ENCODE measurements at regions not wholly inside any gene's neighbourhood (a gene's known extent, or its start where the extent isn't known, plus 50 kb on each side); places are given as distances from the start of the nearest gene placed in this dataset.
"Not testable (repeated sequence)": the region's sequence is repeated elsewhere in the genome, so short reads cannot be mapped to it uniquely, and the experiment has no call there.

GRCh38 chr2:215830304-215830703 is 183.0 kb downstream of the MREG start:
- peak; percentile 65 for DNase-seq (ENCODE audit: low read depth)
- H3K36me3 ChIP-seq (ENCODE audit: control insufficient read depth, insufficient read depth, low read length, severe bottlenecking) = no peaks in the 10 kb centered on the region
- no peaks in the 10 kb centered on the region for H3K27me3 ChIP-seq (replicated peaks; ENCODE audit: control insufficient read depth, insufficient read depth, low read length)
- peaks cover 71% of the 10 kb centered on the region for H3K4me1 ChIP-seq (ENCODE audit: control insufficient read depth, insufficient read depth, low read length)
- H3K9me3 ChIP-seq (ENCODE audit: control insufficient read depth, low read length) = no peaks in the 10 kb centered on the region
- peak overlapping the region; percentile 82 for H3K9ac ChIP-seq (ENCODE audit: low read length)
- peak overlapping the region; percentile 62 for H3K4me3 ChIP-seq (ENCODE audit: low read length)

- Histone ChIP-seq H3K4me3 (ENCODE audit: low read length) (no peak overlapping the region), H3K9me3 (ENCODE audit: control insufficient read depth, low read length) (no peaks in the 10 kb centered on the region), H3K27me3 (replicated peaks; ENCODE audit: control insufficient read depth, insufficient read depth, low read length) (no peaks in the 10 kb centered on the region), H3K4me1 (ENCODE audit: control insufficient read depth, insufficient read depth, low read length) (peaks cover 71% of the 10 kb centered on the region), H3K36me3 (ENCODE audit: control insufficient read depth, insufficient read depth, low read length, severe bottlenecking) (no peaks in the 10 kb centered on the region), H3K9ac (ENCODE audit: low read length) (peak overlapping the region; percentile 82)
- DNase-seq (ENCODE audit: low read depth) = no peak
These were observed 184.1 kb downstream of the MREG start for GRCh38 chr2:215829261-215829660.

- Histone ChIP-seq H3K4me3 (ENCODE audit: low read length) (no peak overlapping the region), H3K36me3 (ENCODE audit: control insufficient read depth, insufficient read depth, low read length, severe bottlenecking) (no peaks in the 10 kb centered on the region), H3K9ac (ENCODE audit: low read length) (peak overlapping the region; percentile 61), H3K9me3 (ENCODE audit: control insufficient read depth, low read length) (no peaks in the 10 kb centered on the region), H3K27me3 (replicated peaks; ENCODE audit: control insufficient read depth, insufficient read depth, low read length) (no peaks in the 10 kb centered on the region), H3K4me1 (ENCODE audit: control insufficient read depth, insufficient read depth, low read length) (peaks cover 69% of the 10 kb centered on the region)
- DNase-seq (ENCODE audit: low read depth) = peak; percentile 77
These were observed 184.7 kb downstream of the MREG start for GRCh38 chr2:215828528-215829184.

GRCh38 chr2:215826838-215827441 is 186.4 kb downstream of the MREG start:
- H3K36me3 ChIP-seq (ENCODE audit: control insufficient read depth, insufficient read depth, low read length, severe bottlenecking) = no peaks in the 10 kb centered on the region
- peak overlapping the region; percentile 84 for H3K9ac ChIP-seq (ENCODE audit: low read length)
- peak overlapping the region; percentile 72 for H3K4me3 ChIP-seq (ENCODE audit: low read length)
- no peaks in the 10 kb centered on the region for H3K9me3 ChIP-seq (ENCODE audit: control insufficient read depth, low read length)
- H3K4me1 ChIP-seq (ENCODE audit: control insufficient read depth, insufficient read depth, low read length) = peaks cover 52% of the 10 kb centered on the region
- DNase-seq (ENCODE audit: low read depth) = peak; percentile 65
- no peaks in the 10 kb centered on the region for H3K27me3 ChIP-seq (replicated peaks; ENCODE audit: control insufficient read depth, insufficient read depth, low read length)

GRCh38 chr2:215826376-215826775 is 187.0 kb downstream of the MREG start:
- Histone ChIP-seq H3K4me3 (ENCODE audit: low read length) (peak overlapping the region; percentile 72), H3K27me3 (replicated peaks; ENCODE audit: control insufficient read depth, insufficient read depth, low read length) (no peaks in the 10 kb centered on the region), H3K9ac (ENCODE audit: low read length) (peak overlapping the region; percentile 84)

GRCh38 chr2:215825707-215826106 is 187.6 kb downstream of the MREG start:
- peak overlapping the region; percentile 54 for H3K4me3 ChIP-seq (ENCODE audit: low read length)
- peak overlapping the region; percentile 84 for H3K9ac ChIP-seq (ENCODE audit: low read length)
- H3K27me3 ChIP-seq (replicated peaks; ENCODE audit: control insufficient read depth, insufficient read depth, low read length) = no peaks in the 10 kb centered on the region
- H3K36me3 ChIP-seq (ENCODE audit: control insufficient read depth, insufficient read depth, low read length, severe bottlenecking) = no peaks in the 10 kb centered on the region
- peak; percentile 41 for DNase-seq (ENCODE audit: low read depth)
- H3K4me1 ChIP-seq (ENCODE audit: control insufficient read depth, insufficient read depth, low read length) = peaks cover 40% of the 10 kb centered on the region
- H3K9me3 ChIP-seq (ENCODE audit: control insufficient read depth, low read length) = no peaks in the 10 kb centered on the region

More at GRCh38 chr2:215826376-215826775, 187.0 kb downstream of the MREG start:
- DNase-seq (ENCODE audit: low read depth) = no peak
- Histone ChIP-seq H3K36me3 (ENCODE audit: control insufficient read depth, insufficient read depth, low read length, severe bottlenecking) (no peaks in the 10 kb centered on the region), H3K4me1 (ENCODE audit: control insufficient read depth, insufficient read depth, low read length) (peaks cover 46% of the 10 kb centered on the region), H3K9me3 (ENCODE audit: control insufficient read depth, low read length) (no peaks in the 10 kb centered on the region)

DNA sequence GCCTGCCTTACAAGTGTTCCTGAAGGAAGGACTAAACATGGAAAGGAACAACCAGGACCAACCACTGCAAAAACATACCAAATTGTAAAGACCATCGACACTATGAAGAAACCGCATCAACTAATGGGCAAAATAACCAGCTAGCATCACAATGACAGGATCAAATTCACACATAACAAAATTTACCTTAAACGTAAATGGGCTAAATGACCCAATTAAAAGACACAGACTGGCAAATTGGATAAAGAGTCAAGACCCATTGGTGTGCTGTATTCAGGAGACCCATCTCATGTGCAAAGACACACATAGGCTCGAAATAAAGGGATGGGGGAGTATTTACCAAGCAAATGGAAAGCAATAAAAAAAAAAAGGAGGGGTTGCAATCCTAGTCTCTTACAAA is 192.1 kb downstream of the MREG start:
- H3K9ac ChIP-seq (ENCODE audit: low read length); H3K9me3 ChIP-seq (ENCODE audit: control insufficient read depth, low read length); H3K36me3 ChIP-seq (ENCODE audit: control insufficient read depth, insufficient read depth, low read length, severe bottlenecking); DNase-seq (ENCODE audit: low read depth); H3K4me3 ChIP-seq (ENCODE audit: low read length); H3K27me3 ChIP-seq (replicated peaks; ENCODE audit: control insufficient read depth, insufficient read depth, low read length): not testable (repeated sequence)
- peaks cover 14% of the 10 kb centered on the region for H3K4me1 ChIP-seq (ENCODE audit: control insufficient read depth, insufficient read depth, low read length)

GRCh38 chr2:215819713-215820112 is 193.6 kb downstream of the MREG start:
- DNase-seq (ENCODE audit: low read depth); H3K27me3 ChIP-seq (replicated peaks; ENCODE audit: control insufficient read depth, insufficient read depth, low read length); H3K4me3 ChIP-seq (ENCODE audit: low read length); H3K9ac ChIP-seq (ENCODE audit: low read length); H3K9me3 ChIP-seq (ENCODE audit: control insufficient read depth, low read length); H3K36me3 ChIP-seq (ENCODE audit: control insufficient read depth, insufficient read depth, low read length, severe bottlenecking): not testable (repeated sequence)
- peaks cover 17% of the 10 kb centered on the region for H3K4me1 ChIP-seq (ENCODE audit: control insufficient read depth, insufficient read depth, low read length)

- Histone ChIP-seq H3K36me3 (ENCODE audit: control insufficient read depth, insufficient read depth, low read length, severe bottlenecking) (no peaks in the 10 kb centered on the region), H3K9me3 (ENCODE audit: control insufficient read depth, low read length) (no peaks in the 10 kb centered on the region), H3K4me1 (ENCODE audit: control insufficient read depth, insufficient read depth, low read length) (peaks cover 29% of the 10 kb centered on the region), H3K4me3 (ENCODE audit: low read length) (no peak overlapping the region), H3K9ac (ENCODE audit: low read length) (no peak overlapping the region), H3K27me3 (replicated peaks; ENCODE audit: control insufficient read depth, insufficient read depth, low read length) (no peaks in the 10 kb centered on the region)
- DNase-seq (ENCODE audit: low read depth) = no peak
These were observed 196.3 kb downstream of the MREG start for GRCh38 chr2:215817046-215817445.

- Histone ChIP-seq H3K9me3 (ENCODE audit: control insufficient read depth, low read length) (no peaks in the 10 kb centered on the region), H3K4me1 (ENCODE audit: control insufficient read depth, insufficient read depth, low read length) (peaks cover 35% of the 10 kb centered on the region), H3K27me3 (replicated peaks; ENCODE audit: control insufficient read depth, insufficient read depth, low read length) (no peaks in the 10 kb centered on the region)
These were observed 196.9 kb downstream of the MREG start for GRCh38 chr2:215816424-215816823.

DNA sequence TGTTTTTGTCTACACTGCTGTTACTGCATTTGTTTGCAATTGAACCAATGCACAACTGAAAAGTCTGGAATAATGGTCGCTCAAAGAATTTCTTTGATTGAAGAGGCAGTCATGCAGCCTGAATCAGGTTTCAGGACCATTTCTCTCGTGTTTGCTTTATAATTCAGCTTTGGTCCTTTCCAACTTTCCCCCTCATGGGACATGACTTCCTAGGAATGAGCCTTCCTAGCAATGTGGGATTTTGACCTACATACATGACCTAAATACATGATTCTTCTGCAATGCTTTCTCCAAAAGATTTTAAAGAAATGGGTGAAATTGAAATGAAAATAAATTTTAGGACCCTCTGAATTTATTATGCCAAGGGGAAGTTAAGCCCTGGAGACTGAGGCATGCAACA is 197.4 kb downstream of the MREG start:
- DNase-seq (ENCODE audit: low read depth) = no peak
- H3K27me3 ChIP-seq (replicated peaks; ENCODE audit: control insufficient read depth, insufficient read depth, low read length) = no peaks in the 10 kb centered on the region
- no peak overlapping the region for H3K4me3 ChIP-seq (ENCODE audit: low read length)
- H3K36me3 ChIP-seq (ENCODE audit: control insufficient read depth, insufficient read depth, low read length, severe bottlenecking) = no peaks in the 10 kb centered on the region
- no peak overlapping the region for H3K9ac ChIP-seq (ENCODE audit: low read length)
- no peaks in the 10 kb centered on the region for H3K9me3 ChIP-seq (ENCODE audit: control insufficient read depth, low read length)
- H3K4me1 ChIP-seq (ENCODE audit: control insufficient read depth, insufficient read depth, low read length) = peaks cover 37% of the 10 kb centered on the region

More at GRCh38 chr2:215816424-215816823, 196.9 kb downstream of the MREG start:
- no peaks in the 10 kb centered on the region for H3K36me3 ChIP-seq (ENCODE audit: control insufficient read depth, insufficient read depth, low read length, severe bottlenecking)
- H3K4me3 ChIP-seq (ENCODE audit: low read length) = no peak overlapping the region
- no peak for DNase-seq (ENCODE audit: low read depth)
- no peak overlapping the region for H3K9ac ChIP-seq (ENCODE audit: low read length)
